Cardiac muscle cell (in vitro differentiated cells and primary cell): ENCODE measurements at regions not wholly inside any gene's neighbourhood (a gene's known extent, or its start where the extent isn't known, plus 50 kb on each side); places are given as distances from the start of the nearest gene placed in this dataset.
A peak's percentile ranks its signal among the peaks of the same experiment; 100 is the strongest.

Source experiments
- DNase-seq, 2 donors: peaks; one replicate each; pipeline versions ENCODE4 v3.0.0 to v3.0.0-alpha.2; 2010 to 2017; ENCODE audit warnings: low read depth in 1 of 2, low spot score in 1 of 2
- H3K27ac ChIP-seq: fragments of 200-600 bp; sonication (generic); 2 replicates; pipeline ENCODE4 v1.5.1; 2016
- H3K27me3 ChIP-seq: fragments of 200-600 bp; sonication (generic); 2 replicates; pipeline ENCODE4 v1.6.0; 2016; ENCODE audit warnings: control low read depth
- H3K36me3 ChIP-seq: fragments of 200-600 bp; sonication (generic); 2 replicates; pipeline ENCODE4 v1.5.1; 2016; ENCODE audit warnings: control low read depth
- H3K4me1 ChIP-seq: fragments of 200-600 bp; sonication (generic); 2 replicates; pipeline ENCODE4 v1.8.1; 2017; ENCODE audit warnings: low read depth, mild to moderate bottlenecking, mixed run types
- H3K4me3 ChIP-seq: fragments of 200-600 bp; sonication (generic); 2 replicates; pipeline ENCODE4 v1.5.1; 2016; ENCODE audit warnings: mild to moderate bottlenecking
- H3K9me3 ChIP-seq: fragments of 200-600 bp; sonication (generic); 2 replicates; pipeline ENCODE4 v1.5.1; 2017; ENCODE audit warnings: low read depth, mild to moderate bottlenecking, control low read depth
- TF ChIP-seq, protein P1 (sequence below): IDR thresholded peaks from 2 replicates; pipeline ENCODE4 v1.5.1; 2012; ENCODE audit warnings: low read depth, mild to moderate bottlenecking, low read length

DNA sequence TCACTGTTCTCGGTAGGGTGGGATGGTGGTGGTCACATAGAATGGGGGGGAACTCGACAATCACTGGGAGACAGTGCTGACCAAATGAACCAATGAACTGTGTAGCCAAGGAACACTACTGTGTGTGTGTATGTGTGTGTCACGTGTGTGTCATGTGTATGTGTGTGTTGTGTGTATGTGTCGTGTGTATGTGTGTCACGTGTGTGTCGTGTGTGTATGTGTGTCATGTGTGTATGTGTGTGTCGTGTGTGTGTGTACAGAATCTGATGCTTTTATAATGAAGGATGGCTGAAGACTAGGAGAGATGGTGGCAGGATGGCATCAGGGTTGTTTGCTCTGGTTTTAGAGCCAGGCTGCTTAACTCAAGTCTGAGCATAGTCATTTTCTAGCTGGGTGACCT is 99.1 kb upstream of the DUSP22 start:
- Histone ChIP-seq H3K4me1 (no peaks in the 10 kb centered on the region), H3K4me3 (no peak overlapping the region), H3K27me3 (no peaks in the 10 kb centered on the region), H3K9me3 (no peaks in the 10 kb centered on the region), H3K27ac (no peak overlapping the region), H3K36me3 (no peaks in the 10 kb centered on the region)
- no peak for DNase-seq
- TF ChIP-seq, protein P1, sequence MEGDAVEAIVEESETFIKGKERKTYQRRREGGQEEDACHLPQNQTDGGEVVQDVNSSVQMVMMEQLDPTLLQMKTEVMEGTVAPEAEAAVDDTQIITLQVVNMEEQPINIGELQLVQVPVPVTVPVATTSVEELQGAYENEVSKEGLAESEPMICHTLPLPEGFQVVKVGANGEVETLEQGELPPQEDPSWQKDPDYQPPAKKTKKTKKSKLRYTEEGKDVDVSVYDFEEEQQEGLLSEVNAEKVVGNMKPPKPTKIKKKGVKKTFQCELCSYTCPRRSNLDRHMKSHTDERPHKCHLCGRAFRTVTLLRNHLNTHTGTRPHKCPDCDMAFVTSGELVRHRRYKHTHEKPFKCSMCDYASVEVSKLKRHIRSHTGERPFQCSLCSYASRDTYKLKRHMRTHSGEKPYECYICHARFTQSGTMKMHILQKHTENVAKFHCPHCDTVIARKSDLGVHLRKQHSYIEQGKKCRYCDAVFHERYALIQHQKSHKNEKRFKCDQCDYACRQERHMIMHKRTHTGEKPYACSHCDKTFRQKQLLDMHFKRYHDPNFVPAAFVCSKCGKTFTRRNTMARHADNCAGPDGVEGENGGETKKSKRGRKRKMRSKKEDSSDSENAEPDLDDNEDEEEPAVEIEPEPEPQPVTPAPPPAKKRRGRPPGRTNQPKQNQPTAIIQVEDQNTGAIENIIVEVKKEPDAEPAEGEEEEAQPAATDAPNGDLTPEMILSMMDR, result no peak

DNA sequence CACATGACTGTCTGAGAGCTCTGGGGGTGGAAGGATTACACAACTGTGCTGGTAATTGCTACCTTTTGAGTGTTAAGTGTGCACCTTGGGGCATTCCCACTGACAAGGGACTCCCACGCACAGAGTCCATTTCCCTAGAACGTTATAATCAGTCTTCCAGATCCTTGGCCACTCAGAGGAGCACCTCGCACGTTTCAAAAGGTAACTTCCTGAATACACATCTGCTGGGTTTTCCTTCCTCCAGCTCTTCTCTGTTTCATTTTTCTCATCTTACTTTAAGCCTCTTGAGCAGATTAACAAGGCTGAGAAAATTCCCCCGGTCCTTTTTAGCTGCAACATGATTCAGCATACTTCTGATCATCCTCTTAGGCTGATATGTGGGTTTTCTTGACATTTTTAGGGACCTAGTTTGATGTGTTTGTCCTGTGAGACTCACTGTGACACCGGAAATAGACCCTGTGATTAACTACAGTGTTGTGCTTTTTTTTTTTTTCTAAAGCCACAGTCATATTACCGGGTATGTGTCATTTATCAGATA is 98.4 kb upstream of the DUSP22 start:
- Histone ChIP-seq H3K27ac (no peak overlapping the region), H3K27me3 (no peaks in the 10 kb centered on the region), H3K9me3 (no peaks in the 10 kb centered on the region), H3K36me3 (no peaks in the 10 kb centered on the region), H3K4me1 (no peaks in the 10 kb centered on the region), H3K4me3 (no peak overlapping the region)
- TF ChIP-seq, protein P1, result no peak
- DNase-seq, result no peak

DNA sequence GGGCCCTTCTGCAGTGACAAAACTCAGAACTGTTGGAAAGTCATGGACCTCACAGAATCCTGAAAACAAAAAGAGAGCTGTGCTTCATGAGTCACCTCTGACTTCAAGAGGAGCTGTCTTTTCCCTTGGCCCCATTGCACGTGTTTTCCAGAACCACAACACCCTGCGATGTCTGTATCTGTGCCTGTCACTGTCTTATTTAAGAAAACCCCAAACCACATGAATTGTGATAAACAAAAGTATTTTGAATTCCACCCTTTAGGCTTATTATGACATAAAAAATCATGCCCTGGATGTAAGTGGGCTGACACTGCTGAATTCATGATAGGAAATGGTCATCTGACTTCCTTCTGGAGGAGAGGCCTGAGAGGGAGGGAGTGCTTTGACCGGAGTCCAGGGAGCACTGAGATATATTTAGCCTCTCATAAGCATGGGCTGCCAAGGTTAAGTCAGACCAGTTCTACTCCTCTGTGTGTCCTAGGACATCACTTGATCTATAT is 96.4 kb upstream of the DUSP22 start:
- Histone ChIP-seq H3K9me3 (no peaks in the 10 kb centered on the region), H3K36me3 (no peaks in the 10 kb centered on the region), H3K27ac (no peak overlapping the region), H3K4me3 (no peak overlapping the region), H3K4me1 (no peaks in the 10 kb centered on the region), H3K27me3 (no peaks in the 10 kb centered on the region)
- DNase-seq, result peak; percentile 45 to 69
- TF ChIP-seq, protein P1, result no peak

DNA sequence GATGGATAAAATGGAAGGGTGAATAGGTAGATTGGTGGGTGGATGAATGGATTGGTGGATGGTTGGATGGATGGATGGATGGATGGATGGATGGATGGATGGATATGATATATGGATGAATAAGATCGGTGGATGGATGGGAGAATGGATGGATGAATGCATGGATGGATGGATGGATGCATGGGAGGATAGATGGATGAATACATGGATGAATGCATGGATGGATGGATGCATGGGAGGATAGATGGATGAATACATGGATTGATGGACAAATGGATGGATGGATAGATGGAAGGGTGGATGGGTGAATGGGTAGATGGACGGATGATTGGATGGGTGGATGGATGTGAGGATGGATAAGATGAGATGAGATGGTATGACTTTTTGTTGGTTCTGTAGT is 95.7 kb upstream of the DUSP22 start:
- no peaks in the 10 kb centered on the region for H3K9me3 ChIP-seq
- H3K27ac ChIP-seq, result no peak overlapping the region
- DNase-seq, result no peak
- H3K4me1 ChIP-seq, result no peaks in the 10 kb centered on the region
- no peak overlapping the region for H3K4me3 ChIP-seq
- H3K27me3 ChIP-seq, result no peaks in the 10 kb centered on the region
- no peaks in the 10 kb centered on the region for H3K36me3 ChIP-seq
- TF ChIP-seq, protein P1, result no peak

DNA sequence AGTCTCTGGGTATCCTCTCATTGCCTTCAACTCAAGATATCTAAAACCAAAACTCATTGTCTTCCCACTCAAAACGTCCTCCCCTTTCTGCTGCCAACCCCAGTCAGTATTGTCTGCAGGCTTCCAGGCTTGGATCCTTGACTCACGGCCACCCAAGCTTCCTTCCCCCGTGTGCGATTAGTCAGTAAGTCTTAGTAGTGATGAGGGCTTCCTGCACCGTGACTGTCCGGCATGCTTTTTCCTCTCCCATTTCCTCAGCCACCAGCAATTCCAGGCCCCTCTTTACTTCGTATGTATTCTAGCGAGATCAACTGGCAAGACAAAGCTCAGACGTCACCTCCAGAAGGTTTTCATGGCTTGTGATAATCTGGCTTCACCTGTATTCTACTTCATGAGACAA is 88.6 kb upstream of the DUSP22 start:
- H3K27ac ChIP-seq, result no peak overlapping the region
- no peaks in the 10 kb centered on the region for H3K9me3 ChIP-seq
- H3K4me3 ChIP-seq, result no peak overlapping the region
- TF ChIP-seq, protein P1, result no peak
- H3K27me3 ChIP-seq, result no peaks in the 10 kb centered on the region
- no peaks in the 10 kb centered on the region for H3K36me3 ChIP-seq
- H3K4me1 ChIP-seq, result no peaks in the 10 kb centered on the region
- no peak for DNase-seq

DNA sequence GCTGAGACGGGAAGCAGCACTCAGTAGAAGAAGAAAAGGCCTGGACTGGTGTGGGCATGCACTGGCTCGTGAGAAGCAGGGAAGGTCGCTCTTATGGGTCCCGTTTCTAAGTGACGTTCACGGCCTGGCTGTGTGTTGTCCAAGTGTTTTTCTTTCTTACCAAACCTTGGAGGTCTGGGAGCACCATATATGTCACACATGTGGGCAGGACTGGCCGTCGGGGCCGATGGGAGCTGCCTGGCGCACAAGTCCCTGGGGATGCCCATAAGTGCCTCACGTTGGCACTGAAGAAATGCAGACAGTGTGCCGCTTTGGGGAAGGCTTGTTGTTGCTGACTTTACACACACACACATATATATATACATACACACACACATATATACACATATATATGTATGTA is 86.0 kb upstream of the DUSP22 start:
- Histone ChIP-seq H3K27me3 (no peaks in the 10 kb centered on the region), H3K9me3 (no peaks in the 10 kb centered on the region), H3K4me3 (no peak overlapping the region), H3K27ac (no peak overlapping the region), H3K4me1 (no peaks in the 10 kb centered on the region), H3K36me3 (no peaks in the 10 kb centered on the region)
- TF ChIP-seq, protein P1, result no peak
- DNase-seq, result no peak
